Gastrocnemius medialis (tissue), 4 donors: ENCODE measurements at regions not wholly inside any gene's neighbourhood (a gene's known extent, or its start where the extent isn't known, plus 50 kb on each side); places are given as distances from the start of the nearest gene placed in this dataset.

ENCODE experiments used
- ATAC-seq, 2 donors: fragments of 150-250 bp; one replicate each; pipeline ENCODE4 v1.9.1; 2016
- DNase-seq, 2 donors: peaks; one replicate each; pipeline ENCODE4 v3.0.0-alpha.2; 2019
- H3K27ac ChIP-seq, 4 donors: fragments of 200-600 bp; sonication (generic); 1 replicate in 1 of 4; 2 replicates in 3 of 4; pipeline ENCODE4 v1.5.1; 2016 to 2018; ENCODE audit warnings: mild to moderate bottlenecking in 2 of 4, moderate library complexity in 1 of 4
- H3K27me3 ChIP-seq, 3 donors: fragments of 200-600 bp; sonication (generic) in 2 of 3; 1 replicate in 1 of 3; 2 replicates in 2 of 3; pipeline versions ENCODE4 v1.5.1 to v1.6.0; 2016 to 2019; ENCODE audit warnings: mild to moderate bottlenecking in 1 of 3, moderate library complexity in 1 of 3
- H3K36me3 ChIP-seq, 2 donors: fragments of 200-600 bp; sonication (generic) in 1 of 2; one replicate each; pipeline ENCODE4 v1.5.1; 2017 to 2018
- H3K4me1 ChIP-seq, 2 donors: fragments of 200-600 bp; sonication (generic) in 1 of 2; one replicate each; pipeline ENCODE4 v1.5.1; 2016 to 2017; ENCODE audit warnings: mild to moderate bottlenecking in 2 of 2
- H3K4me3 ChIP-seq, 4 donors: fragments of 200-600 bp; sonication (generic) in 3 of 4; 1 replicate in 1 of 4; 2 replicates in 3 of 4; pipeline ENCODE4 v1.5.1; 2016 to 2019; ENCODE audit warnings: mild to moderate bottlenecking in 2 of 4
- H3K9me3 ChIP-seq, 3 donors: fragments of 200-600 bp; sonication (generic) in 2 of 3; 1 replicate in 1 of 3; 2 replicates in 2 of 3; pipeline ENCODE4 v1.5.1; 2016 to 2019
- CTCF ChIP-seq, 5 experiments: fragments of 450-650 bp in 3 of 5; fragments of 200-600 bp in 2 of 5; sonication (generic) in 2 of 5; IDR thresholded peaks in 4 of 5; conservative IDR thresholded peaks in 1 of 5; 1 replicate in 4 of 5; 2 replicates in 1 of 5; pipeline ENCODE4 v1.5.1; 2016 to 2019; ENCODE audit warnings: antibody characterized with exemption in 5 of 5, mild to moderate bottlenecking in 3 of 5, moderate library complexity in 3 of 5
- POLR2A ChIP-seq, 2 donors: fragments of 450-650 bp; IDR thresholded peaks; one replicate each; pipeline ENCODE4 v1.6.1; 2017; ENCODE audit warnings: antibody characterized with exemption in 2 of 2, mild to moderate bottlenecking in 2 of 2, moderate library complexity in 2 of 2
- in situ Hi-C, 4 donors: fragments of 200-750 bp; cut with MboI; loops; one replicate each; pipeline versions ENCODE4 v1.15.0 to v1.8.0; 2017; ENCODE audit warnings: low sequenced_read_pairs in 4 of 4
- intact Hi-C: fragments of 100-400 bp; cut with DNase I; formaldehyde crosslinking; loops from one replicate; pipeline ENCODE4 v1.15.1; 2023; ENCODE audit warnings: low total_unique reads

- intact Hi-C loops (no loop called here), in situ Hi-C loops (no loop called here)
- H3K9me3 ChIP-seq = no peaks in the 10 kb centered on the region
- no peaks in the 10 kb centered on the region for H3K36me3 ChIP-seq
- DNase-seq (no peak), ATAC-seq (no peak)
- no peak overlapping the region for H3K4me3 ChIP-seq
- TF ChIP-seq POLR2A (IDR thresholded peaks at IDR 0.05) (no peak), CTCF (IDR thresholded peaks at IDR 0.05 in 4 of 5, conservative IDR thresholded peaks at IDR 0.05 in 1 of 5) (no peak)
- no peaks in the 10 kb centered on the region for H3K4me1 ChIP-seq
- H3K27ac ChIP-seq = no peak overlapping the region
- peaks cover 0 to 9% (median 5%) of the 10 kb centered on the region in 3 donors for H3K27me3 ChIP-seq
Measured at GRCh38 chr13:26965952-26966700, 205.5 kb downstream of the USP12 start.

GRCh38 chr13:26964278-26965250, 204.0 kb upstream of the GPR12 start:
- in situ Hi-C loops (no loop called here), intact Hi-C loops (no loop called here)
- TF ChIP-seq POLR2A (IDR thresholded peaks at IDR 0.05) (no peak), CTCF (IDR thresholded peaks at IDR 0.05 in 4 of 5, conservative IDR thresholded peaks at IDR 0.05 in 1 of 5) (no peak)
- Histone ChIP-seq H3K9me3 (no peaks in the 10 kb centered on the region), H3K4me3 (no peak overlapping the region), H3K4me1 (no peaks in the 10 kb centered on the region), H3K27ac (no peak overlapping the region), H3K27me3 (peaks cover 0 to 9% (median 5%) of the 10 kb centered on the region in 3 donors), H3K36me3 (no peaks in the 10 kb centered on the region)
- DNase-seq = no peak
- no peak for ATAC-seq

GRCh38 chr13:26962671-26963070, 202.1 kb upstream of the GPR12 start:
- no peak for ATAC-seq
- no peak for TF ChIP-seq POLR2A (IDR thresholded peaks at IDR 0.05)
- in situ Hi-C loops (no loop called here), intact Hi-C loops (no loop called here)
- H3K36me3 ChIP-seq = no peaks in the 10 kb centered on the region
- peaks cover 0 to 9% (median 5%) of the 10 kb centered on the region in 3 donors for H3K27me3 ChIP-seq
- no peak for DNase-seq
- H3K27ac ChIP-seq = no peak overlapping the region
- H3K4me1 ChIP-seq = no peaks in the 10 kb centered on the region
- H3K4me3 ChIP-seq = no peak overlapping the region
- no peaks in the 10 kb centered on the region for H3K9me3 ChIP-seq

- in situ Hi-C loops (no loop called here), intact Hi-C loops (no loop called here)
- no peak for DNase-seq
- Histone ChIP-seq H3K4me3 (no peak overlapping the region), H3K27ac (no peak overlapping the region), H3K9me3 (no peaks in the 10 kb centered on the region), H3K36me3 (no peaks in the 10 kb centered on the region), H3K4me1 (no peaks in the 10 kb centered on the region), H3K27me3 (peaks cover 0 to 9% (median 5%) of the 10 kb centered on the region in 3 donors)
- TF ChIP-seq CTCF (IDR thresholded peaks at IDR 0.05 in 4 of 5, conservative IDR thresholded peaks at IDR 0.05 in 1 of 5) = no peak
- no peak for TF ChIP-seq POLR2A (IDR thresholded peaks at IDR 0.05)
- no peak for ATAC-seq
Measured at GRCh38 chr13:26961890-26962615, 201.5 kb upstream of the GPR12 start.
